ENCODE measurements at regions not wholly inside any gene's neighbourhood (a gene's known extent, or its start where the extent isn't known, plus 50 kb on each side); places are given as distances from the start of the nearest gene placed in this dataset.

DNA sequence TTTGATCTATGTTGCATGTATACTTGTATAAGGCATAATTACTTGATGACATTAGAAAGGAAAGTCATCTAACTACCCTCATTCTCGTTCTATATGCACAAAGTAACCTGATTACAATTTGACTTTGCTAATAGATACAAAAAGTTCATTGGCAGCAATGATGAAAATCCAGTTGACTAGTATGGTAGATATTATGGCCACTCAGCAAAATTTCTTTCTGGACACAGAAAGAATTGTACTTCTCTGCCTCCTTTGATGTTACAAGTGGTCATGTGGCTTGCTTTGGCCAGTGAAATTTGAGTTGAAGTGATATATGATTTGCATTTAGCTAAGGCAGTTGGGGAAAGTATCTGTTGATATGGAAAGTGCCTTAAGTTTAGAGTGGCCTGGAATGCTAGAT is 723.7 kb upstream of the ARRDC3 start:
- no peak for TF ChIP-seq GATA2 (IDR thresholded peaks at IDR 0.05; ENCODE audit: low read depth, low read length)
- no peak for TF ChIP-seq GATA3 (IDR thresholded peaks at IDR 0.05; ENCODE audit: low read depth, low read length)
